HG02642 (cell line): ENCODE measurements at regions not wholly inside any gene's neighbourhood (a gene's known extent, or its start where the extent isn't known, plus 50 kb on each side); places are given as distances from the start of the nearest gene placed in this dataset.
"Not testable (repeated sequence)": the region's sequence is repeated elsewhere in the genome, so short reads cannot be mapped to it uniquely, and the experiment has no call there.

Experiments
- ATAC-seq: cut with Tn5 transposase; IDR thresholded peaks from one replicate; pipeline ENCODE4 v1.9.1; 2021; ENCODE audit warnings: mild to moderate bottlenecking; ENCODE audit not compliant: unreplicated experiment, poor library complexity

DNA sequence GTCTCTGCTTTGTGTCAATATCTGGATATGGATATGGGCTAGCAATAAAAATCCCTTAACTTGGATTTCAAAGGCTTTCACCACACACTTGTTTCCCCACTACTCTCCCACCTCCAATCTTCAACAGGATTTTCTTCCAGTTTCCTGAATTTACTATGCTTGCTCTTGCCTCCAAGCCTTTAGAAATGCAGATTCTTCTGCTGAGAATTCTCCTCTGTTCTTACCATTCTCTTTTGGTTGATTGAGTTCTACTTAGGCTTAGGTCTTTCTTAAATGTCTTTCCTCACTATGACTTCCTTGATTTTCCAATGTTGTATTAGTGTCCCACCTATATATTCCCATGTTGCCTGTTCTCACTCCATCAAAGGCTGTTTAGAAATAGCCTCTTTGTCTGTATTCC is 1502.4 kb upstream of the TENM4 start:
- no peak for ATAC-seq

DNA sequence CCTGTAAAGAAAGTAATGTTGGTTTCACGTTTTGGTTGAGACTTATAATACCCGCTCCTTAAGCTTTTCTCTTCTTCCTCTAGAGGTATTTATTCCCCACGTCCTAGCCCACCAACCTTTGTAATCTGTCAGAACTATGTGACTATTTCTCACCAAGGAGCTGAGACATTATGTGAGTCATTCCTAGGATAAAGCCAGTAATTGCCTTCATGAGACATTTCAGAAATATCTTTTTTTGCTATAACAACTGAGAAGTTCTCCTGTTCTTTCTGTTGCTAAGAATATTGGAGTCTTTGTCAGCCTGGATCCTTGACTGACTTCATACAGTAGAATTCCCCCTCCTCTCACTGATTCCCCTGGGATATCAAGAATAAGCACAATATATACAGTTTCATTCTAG is 1497.0 kb upstream of the TENM4 start:
- no peak for ATAC-seq

DNA sequence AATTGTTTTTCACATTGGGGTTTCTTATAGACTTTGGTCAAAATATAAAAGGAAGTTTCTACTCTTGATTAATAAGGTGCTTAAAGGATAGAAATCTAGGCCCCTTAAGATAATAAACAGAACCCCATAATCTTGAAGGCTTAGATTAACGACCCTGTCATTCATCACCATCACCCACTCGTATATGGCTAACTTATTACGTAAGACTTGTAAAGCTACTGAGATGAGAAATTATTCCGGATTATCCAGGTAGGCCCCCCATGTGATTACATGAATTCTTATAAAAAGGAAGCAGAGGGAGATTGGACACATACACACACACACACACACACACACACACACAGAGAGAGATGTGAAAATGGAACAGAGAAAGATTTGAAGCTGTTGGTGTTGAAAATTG is 1489.2 kb upstream of the TENM4 start:
- no peak for ATAC-seq

DNA sequence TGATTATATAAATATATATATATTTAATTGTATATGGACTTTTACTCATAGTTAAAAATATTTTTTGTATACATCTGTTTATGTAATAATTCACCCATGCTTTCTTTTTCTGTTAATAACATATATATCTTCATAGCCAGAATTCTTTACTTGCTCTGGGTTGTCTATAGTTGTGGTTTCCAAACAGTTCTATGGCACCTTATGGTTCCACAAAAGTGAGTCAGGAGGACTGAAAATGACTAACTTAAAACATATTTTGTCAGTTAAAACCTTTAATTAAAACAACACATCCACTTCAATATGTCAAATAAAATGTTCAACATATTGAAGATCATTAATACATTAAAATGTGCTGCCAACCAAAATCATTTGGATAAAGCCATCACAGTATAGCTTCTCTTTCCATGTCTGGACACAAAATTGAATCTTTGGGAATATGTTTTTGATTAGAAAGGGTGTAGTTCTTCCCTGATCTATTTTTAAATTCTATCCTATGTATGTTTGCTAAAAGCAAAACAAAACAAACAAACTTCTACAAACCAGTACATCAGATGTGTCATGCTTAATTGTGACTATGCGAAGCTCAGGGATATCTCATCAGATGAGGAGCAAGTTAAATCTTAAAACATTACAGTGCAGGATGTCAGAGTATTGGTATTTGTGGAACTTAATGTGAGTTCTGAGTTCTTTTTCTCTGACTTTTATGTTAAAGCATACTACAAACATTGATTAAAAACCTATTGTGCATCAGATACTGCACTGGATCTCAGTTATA is 1488.4 kb upstream of the TENM4 start:
- no peak for ATAC-seq

DNA sequence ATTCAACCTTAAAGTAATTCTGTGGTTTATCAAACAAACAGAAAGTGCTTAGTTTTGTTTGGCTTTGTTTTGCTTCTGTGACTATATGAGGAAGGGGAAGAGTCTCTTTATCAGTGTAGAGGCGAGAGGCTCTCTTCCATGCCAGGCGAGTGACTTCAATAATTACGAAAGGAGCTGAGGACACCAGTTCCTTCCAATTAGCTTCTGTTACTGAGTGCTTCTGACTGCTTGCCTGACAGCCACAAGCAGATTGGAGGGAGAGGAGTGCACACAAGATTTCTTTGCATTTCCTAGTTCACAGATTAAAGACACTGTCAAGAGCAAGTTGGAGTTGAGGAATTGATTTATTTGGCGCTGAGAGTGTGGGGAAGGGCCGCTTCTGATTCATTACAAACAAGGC is 1484.5 kb upstream of the TENM4 start:
- ATAC-seq: no peak

DNA sequence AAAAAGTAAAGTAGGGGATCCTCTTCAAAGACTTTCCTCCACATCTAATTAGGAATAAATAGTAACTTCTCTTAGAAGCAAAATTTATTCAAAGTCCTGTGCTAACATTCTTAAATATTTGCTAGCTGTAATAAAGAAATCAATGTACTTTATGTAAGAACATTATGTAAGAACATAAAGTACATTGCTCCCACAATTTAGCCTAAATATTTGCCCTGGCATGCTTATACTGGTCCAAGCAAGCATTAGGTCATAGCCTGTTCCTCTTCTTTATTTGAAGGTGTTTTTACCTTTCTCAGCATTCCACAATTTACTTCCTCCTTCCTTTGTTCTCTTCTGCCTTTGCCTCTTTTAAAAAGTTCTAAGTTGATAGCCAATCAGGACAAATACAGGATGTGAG is 1480.5 kb upstream of the TENM4 start:
- not testable (repeated sequence) for ATAC-seq

DNA sequence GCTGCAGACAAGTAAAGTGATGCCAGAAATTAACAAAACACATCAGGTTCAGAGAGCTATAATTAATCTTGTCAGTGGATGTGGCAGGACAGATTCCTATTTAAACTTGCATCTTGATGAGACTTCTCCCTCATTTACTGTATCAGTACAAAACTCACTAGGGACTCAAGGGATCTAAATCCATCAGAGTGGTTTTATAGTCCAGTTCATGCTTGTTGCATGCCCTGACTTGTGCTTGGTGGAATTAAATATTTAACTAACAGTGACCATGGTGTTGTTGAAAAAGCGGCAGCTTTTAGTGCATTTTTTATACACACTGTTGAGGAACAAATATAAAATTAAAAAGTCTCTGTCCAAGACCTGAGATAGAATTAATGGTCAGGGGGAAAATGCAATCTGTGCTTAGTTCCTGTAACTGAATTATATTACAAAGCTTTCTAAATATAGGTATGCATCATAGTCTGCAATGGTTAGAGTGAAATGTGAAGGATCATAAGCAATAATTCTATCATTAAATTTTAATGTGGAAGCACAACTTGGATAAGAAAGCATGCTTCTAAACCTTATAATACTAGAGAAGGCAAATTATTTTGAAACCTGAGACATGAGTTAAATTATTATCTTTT is 1475.5 kb upstream of the TENM4 start:
- ATAC-seq: no peak

DNA sequence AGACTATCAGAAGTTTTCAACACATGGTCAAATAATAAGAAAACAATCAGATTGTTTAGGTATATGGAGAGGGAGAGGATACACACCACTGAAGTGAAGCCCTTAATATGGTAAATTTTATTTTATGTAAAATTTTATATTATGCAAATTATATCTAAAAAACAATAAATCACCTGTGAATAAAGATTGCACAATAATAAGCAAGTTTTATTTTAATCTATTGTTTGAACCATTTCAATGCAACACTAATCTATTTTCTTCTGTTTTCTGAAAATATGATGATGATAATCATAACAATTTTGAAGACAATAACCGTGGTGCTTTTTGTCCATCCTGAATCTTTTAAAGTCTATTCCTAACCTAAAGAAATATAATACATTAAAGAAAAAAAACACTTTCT is 1473.5 kb upstream of the TENM4 start:
- ATAC-seq: no peak

DNA sequence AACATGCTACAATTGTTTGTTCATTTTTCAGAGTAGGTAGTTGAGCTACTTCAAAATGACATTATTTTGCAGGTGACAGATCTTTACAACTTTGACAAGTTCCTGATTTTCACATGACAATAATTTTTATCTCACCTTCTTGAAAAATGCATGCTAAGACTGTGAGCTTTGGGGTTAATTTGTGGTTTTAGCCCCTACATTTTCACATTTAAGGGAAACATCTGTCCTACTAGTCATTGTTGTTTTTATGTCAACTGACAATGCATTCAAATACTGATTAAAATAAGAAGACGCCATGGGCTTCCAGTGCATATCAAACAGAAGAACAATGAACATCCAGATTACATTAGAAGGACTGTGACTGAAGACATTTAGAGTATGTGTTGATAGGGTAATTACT is 1470.8 kb upstream of the TENM4 start:
- ATAC-seq: no peak

DNA sequence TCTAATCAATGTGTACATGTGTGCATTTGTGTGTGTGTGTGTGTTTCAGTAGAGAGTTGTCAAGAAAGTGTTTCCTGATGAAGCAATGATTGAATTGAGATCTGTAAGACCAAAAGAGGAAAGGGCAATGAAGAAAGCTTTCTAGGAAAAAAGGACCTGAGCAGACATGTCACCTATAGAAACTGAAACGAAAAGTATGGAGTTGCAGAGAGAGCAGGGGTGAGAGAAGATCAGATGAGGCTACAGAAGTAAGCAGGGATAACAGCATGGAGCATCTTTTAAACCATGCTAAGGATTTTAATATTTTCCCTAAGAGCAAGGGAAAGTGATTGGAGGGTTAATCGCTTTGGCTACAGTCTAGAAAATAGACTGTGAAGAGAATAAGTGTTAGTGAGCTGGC is 1459.4 kb upstream of the TENM4 start:
- peak; percentile 63 for ATAC-seq

DNA sequence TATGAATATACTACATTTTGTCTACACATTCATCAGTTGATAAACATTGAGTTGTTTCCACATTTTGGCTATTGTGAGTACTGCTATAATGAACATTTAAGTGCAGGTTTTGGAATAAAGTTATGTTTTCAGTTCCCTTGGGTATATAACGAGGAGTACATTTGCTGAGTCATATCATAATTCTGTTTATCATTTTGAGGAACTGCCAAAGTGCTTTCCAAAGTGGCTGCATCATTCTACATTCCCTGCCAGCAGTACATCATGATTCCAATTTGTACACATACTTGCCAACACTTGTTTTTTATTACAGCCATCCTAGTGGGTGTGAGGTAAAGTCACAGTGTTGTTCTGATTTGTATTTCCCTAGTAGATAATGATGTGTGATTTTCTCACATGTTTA is 1458.6 kb upstream of the TENM4 start:
- no peak for ATAC-seq

DNA sequence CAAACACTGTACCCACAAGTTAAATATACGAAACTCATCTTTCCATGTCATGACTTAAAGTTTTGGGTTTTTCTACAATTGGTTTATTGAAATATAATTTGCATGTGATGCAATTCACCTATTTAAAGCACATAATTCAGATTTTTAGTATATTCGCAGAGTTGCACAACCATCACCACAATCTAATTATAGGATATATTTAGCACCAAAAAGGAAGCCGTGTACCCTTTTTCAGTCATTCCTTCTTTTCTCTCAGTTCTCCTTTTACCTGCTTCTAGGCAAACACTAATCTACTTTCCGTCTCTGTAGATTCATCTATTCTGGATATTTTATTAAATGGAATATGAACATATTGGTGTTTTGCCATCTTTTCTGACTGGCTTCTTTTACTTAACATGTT is 1458.1 kb upstream of the TENM4 start:
- no peak for ATAC-seq

DNA sequence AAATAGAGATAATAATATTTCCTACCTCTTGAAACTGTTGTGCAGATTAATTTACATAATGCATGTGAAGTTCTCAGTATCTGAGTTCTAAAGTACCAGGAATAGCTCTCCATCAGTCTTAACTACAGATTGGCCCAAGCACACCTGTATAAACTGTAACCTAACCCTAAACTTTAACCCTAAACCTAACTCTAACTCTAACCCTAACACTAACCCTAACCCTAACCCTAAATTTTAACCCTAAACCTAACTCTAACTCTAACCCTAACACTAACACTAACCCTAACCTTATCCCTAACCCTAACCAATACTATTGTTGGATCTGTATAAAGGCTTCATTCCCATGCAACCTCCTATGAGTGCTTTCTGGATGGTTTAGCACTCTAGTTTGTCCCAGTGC is 1445.9 kb upstream of the TENM4 start:
- ATAC-seq: no peak

DNA sequence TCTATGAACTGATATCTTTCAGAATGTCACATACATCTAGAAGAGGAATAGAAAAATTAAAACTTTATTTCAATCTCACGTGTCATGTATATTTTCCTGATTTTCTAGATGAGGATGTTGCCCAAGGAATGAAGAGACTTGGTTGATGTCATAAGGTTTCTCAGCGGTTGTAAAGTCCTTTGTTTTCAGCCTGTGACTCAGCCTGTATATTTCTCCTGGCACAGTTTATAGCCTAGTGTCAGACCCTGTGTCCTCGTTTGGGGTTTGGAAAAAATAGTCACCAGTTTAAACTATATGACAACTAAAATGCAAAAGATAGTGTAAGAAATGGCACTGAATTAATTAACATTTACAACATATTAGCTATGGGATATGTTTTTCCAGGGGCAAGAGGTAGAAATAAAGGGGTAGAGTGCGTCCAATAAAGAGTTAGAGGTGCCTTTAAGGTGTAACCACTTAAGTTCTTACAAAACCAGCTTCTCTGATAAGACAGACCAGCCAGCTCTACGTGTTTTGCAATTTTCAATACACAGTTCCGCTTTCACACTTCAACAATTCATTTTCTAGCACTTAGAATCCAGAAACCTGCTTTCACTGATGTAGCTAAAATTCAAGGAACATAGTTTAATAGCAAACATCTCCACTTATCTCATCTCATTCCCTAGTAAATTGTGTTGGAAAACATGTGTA is 1432.6 kb upstream of the TENM4 start:
- no peak for ATAC-seq

DNA sequence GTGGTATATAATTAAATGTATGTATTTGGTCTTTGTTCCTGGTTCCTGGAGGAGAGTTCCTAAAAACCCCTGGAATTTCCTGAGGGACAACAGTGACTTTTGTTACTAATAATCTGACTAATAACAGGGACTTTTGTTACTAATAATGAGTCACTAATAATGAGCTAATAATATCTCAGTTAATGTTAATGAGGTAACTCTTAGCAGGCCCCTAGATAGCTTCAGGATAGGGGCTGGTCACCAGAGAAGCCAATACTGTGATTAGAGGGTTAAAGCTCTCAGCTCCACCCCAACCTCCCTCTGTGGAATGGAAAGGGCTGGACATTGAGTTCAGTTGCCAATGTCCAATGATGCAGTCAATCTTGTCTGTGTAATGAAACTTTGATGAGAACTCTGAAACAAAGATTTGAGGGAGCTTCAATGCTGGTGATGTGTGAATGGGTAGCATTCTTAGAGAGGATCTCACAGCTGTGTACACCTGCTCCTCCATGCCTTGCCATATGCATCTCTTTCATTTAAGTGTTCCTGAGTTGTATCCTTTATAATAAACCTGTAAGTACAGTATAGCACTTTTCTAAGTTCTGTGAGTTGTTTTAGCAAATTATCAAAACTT is 1431.4 kb upstream of the TENM4 start:
- peak; percentile 45 for ATAC-seq

DNA sequence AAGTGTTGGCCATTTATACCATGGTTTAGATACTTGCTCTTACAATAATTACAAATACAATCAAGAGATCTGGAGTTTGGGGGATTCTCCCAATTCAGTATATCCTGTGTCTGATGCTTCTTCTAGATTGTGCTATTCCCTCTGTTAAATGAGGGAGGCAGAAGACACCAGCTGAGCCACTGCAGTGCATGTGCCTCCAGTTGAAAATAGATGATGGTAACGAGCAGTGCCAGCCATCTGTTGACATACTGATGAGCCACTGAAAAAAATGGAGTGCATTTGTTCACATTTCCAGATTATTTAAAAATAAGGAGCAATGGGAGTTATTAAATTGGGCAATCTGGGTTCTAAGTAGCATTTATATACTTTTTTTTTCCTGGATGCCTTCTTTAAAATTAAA is 1428.0 kb upstream of the TENM4 start:
- ATAC-seq: no peak

DNA sequence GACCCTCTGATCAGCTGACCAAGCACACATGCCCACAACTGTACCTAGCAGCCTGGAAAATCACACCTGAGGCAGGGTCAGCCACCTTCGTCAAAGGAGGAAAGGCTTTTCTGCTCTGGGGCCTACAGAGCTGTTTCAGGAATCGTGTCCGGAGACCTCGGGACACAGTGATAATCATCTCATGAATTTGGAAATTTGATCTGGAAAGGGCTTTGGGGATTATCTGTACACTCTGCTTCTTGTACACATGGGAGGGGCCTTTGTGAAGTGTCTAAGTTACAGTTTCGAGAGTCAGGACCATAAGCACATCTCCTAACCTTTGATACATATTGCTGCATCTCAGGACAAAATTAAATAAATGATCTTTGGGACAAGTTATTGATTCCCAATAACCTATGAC is 1421.2 kb upstream of the TENM4 start:
- ATAC-seq: no peak

DNA sequence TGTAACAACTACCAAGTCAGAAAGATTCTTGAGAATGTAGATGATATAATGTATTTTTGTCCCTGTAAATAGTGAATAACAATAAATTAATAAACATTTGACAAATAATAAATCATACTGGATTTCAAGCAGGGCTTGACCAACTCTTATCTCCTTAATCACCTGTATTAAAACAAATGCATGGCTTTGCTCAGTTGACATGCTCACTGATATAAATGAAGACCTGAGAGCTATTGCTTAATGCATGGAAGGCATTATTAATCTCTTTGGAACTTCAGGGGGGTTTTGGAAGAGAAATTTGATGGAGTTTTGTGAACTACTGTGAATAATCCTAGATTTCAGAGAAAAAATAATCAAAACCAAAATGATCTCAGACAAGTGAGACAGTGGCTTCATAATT is 1420.4 kb upstream of the TENM4 start:
- no peak for ATAC-seq

DNA sequence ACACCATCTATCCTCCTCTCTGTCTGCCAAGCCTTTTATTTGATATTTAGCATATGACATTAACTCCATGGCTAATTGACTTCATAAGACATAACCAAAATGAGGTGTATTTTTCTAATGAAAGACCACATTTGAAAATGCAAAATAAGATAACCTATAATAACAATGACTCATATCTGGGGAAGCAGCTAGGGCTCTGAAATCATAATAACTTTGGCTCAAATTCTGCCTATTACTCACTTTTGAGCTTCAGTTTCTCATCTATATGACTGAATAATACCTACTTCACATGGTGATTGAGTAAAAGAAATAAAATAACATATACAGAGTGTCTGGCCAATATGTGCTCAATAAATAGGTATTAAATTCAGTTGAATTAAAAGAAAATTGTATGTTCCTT is 1419.8 kb upstream of the TENM4 start:
- ATAC-seq: no peak

DNA sequence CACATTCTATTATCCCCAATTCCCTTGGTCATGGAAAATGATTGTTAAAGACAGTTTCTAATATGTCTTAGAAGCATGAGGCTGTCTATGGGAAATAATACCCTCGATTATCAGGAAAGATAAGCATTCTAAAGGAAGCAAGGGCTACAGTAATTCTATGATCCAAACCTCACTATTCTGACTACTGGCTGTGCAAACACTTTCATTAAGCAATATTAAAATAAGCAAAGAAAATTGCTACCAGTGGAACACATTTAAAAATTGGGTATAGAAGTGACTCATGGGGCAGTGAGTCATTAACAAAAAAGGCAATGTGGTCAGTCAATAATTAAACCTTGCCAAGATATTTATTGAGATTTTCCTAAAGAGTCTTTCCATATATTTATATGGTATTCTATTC is 1415.2 kb upstream of the TENM4 start:
- no peak for ATAC-seq

DNA sequence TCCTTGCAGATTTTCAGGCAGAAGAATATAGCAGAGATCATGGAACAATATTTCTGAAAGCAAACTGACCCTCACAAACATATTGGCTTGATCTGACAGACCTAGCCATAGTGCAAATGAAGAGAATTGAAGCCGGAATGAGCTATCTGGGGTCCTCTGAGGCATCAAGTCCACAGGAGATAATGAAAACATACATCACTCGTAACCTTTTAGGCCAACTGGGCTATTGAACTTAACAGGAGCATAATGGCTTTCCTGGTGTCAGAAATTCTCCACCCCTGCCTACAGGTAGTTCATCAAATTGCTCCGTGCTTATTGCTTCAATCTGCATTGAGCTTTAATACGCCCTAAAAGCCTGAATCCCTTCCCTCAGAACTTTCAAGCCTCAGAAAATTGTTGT is 1414.6 kb upstream of the TENM4 start:
- no peak for ATAC-seq
